Neural cell (in vitro differentiated cells): ENCODE measurements at regions not wholly inside any gene's neighbourhood (a gene's known extent, or its start where the extent isn't known, plus 50 kb on each side); places are given as distances from the start of the nearest gene placed in this dataset.

Experiments
- CTCF ChIP-seq: fragments of 450-650 bp; IDR thresholded peaks from 2 replicates; pipeline ENCODE4 v1.5.1; 2014; ENCODE audit warnings: antibody characterized with exemption, mild to moderate bottlenecking, moderate library complexity; ENCODE audit not compliant: poor library complexity, severe bottlenecking
- EP300 ChIP-seq: fragments of 450-650 bp; conservative IDR thresholded peaks from 2 replicates; pipeline ENCODE4 v1.6.1; 2014; ENCODE audit warnings: antibody characterized with exemption, mild to moderate bottlenecking, moderate library complexity; ENCODE audit not compliant: poor library complexity, severe bottlenecking
- EZH2 ChIP-seq: fragments of 200-600, 300-800 bp; shearing (Covaris generic), sonication (generic); IDR thresholded peaks from 2 replicates; pipeline ENCODE4 v1.6.1; 2014; ENCODE audit warnings: antibody characterized with exemption, low read length, borderline replicate concordance, mild to moderate bottlenecking; ENCODE audit not compliant: insufficient read depth, poor library complexity, severe bottlenecking
- MXI1 ChIP-seq: fragments of 450-650 bp; conservative IDR thresholded peaks from 2 replicates; pipeline ENCODE4 v1.6.1; 2014; ENCODE audit warnings: antibody characterized with exemption, mild to moderate bottlenecking; ENCODE audit not compliant: poor library complexity, severe bottlenecking
- POLR2AphosphoS5 ChIP-seq: IDR thresholded peaks from 2 replicates; pipeline ENCODE4 v1.6.1; 2012
- RAD21 ChIP-seq: fragments of 450-650 bp; conservative IDR thresholded peaks from 2 replicates; pipeline ENCODE4 v1.6.1; 2014; ENCODE audit warnings: antibody characterized with exemption, mild to moderate bottlenecking, moderate library complexity
- REST ChIP-seq: IDR thresholded peaks from 2 replicates; pipeline ENCODE4 v1.6.1; 2012; ENCODE audit warnings: borderline replicate concordance
- TAF1 ChIP-seq: IDR thresholded peaks from 2 replicates; pipeline ENCODE4 v1.6.1; 2012; ENCODE audit warnings: low read depth

GRCh38 chr15:94925680-94926079, 694.3 kb downstream of the MCTP2 start:
- TF ChIP-seq CTCF (no peak), EZH2 (no peak), EP300 (no peak), TAF1 (no peak), RAD21 (no peak), POLR2AphosphoS5 (no peak), MXI1 (no peak), REST (no peak)
